ENCODE measurements at regions not wholly inside any gene's neighbourhood (a gene's known extent, or its start where the extent isn't known, plus 50 kb on each side); places are given as distances from the start of the nearest gene placed in this dataset.
"Not testable (repeated sequence)": the region's sequence is repeated elsewhere in the genome, so short reads cannot be mapped to it uniquely, and the experiment has no call there.

- H3K27me3 ChIP-seq (ENCODE audit: control insufficient read depth, insufficient read depth, low read length): no peaks in the 10 kb centered on the region
- no peak overlapping the region for H3K4me3 ChIP-seq (ENCODE audit: insufficient read depth, low read depth, low read length)
- DNase-seq: no peak
- no peaks in the 10 kb centered on the region for H3K36me3 ChIP-seq (replicated peaks; ENCODE audit: control insufficient read depth, insufficient read depth, low read length)
These were observed 515.4 kb upstream of the SOX11 start for GRCh38 chr2:5176764-5177163.

- DNase-seq: no peak
- no peaks in the 10 kb centered on the region for H3K36me3 ChIP-seq (replicated peaks; ENCODE audit: control insufficient read depth, insufficient read depth, low read length)
These were observed 509.2 kb upstream of the SOX11 start for GRCh38 chr2:5183031-5183430.

DNA sequence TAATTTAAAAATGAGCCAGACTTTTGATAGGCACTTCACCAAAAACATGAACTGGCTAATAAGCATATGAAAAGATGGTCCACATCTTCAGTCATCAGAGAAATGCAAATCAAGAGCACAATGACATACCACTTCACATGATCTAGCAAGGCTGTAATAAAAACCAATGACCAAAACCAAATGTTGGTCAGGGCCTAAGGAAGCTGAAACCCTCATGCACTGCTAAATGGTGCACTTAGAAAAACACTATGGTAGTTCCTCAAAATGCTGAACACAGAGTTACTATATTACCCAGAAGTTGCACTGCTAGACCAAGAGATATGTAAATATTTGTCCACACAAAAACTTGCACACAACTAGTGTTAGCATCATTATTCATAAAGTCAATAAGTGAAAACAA is 504.9 kb upstream of the SOX11 start:
- Histone ChIP-seq H3K36me3 (replicated peaks; ENCODE audit: control insufficient read depth, insufficient read depth, low read length) (no peaks in the 10 kb centered on the region), H3K27me3 (ENCODE audit: control insufficient read depth, insufficient read depth, low read length) (no peaks in the 10 kb centered on the region), H3K4me3 (ENCODE audit: insufficient read depth, low read depth, low read length) (no peak overlapping the region)
- no peak for DNase-seq

More at GRCh38 chr2:5183031-5183430, 509.2 kb upstream of the SOX11 start:
- no peaks in the 10 kb centered on the region for H3K27me3 ChIP-seq (ENCODE audit: control insufficient read depth, insufficient read depth, low read length)
- H3K4me3 ChIP-seq (ENCODE audit: insufficient read depth, low read depth, low read length): no peak overlapping the region

DNA sequence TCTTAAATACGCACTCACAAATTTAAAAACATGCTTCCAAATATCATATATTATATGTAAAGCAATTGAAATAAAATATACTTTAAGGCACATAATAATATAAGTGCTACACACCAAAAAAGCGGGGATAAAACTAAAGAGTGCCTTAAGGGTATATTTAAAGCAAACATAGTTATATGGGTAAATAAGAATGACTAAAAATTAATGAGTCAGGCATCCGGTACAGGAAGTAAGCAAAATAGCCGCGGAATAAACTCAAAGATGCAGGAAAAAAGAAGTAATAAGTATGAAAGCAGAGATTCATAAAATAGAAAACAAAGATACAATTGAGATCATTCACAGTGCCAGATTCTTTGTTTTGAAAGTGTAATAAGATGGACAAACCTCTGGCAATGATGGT is 503.5 kb upstream of the SOX11 start:
- Histone ChIP-seq H3K27me3 (ENCODE audit: control insufficient read depth, insufficient read depth, low read length) (no peaks in the 10 kb centered on the region), H3K4me3 (ENCODE audit: insufficient read depth, low read depth, low read length) (no peak overlapping the region), H3K36me3 (replicated peaks; ENCODE audit: control insufficient read depth, insufficient read depth, low read length) (no peaks in the 10 kb centered on the region)
- no peak for DNase-seq

DNA sequence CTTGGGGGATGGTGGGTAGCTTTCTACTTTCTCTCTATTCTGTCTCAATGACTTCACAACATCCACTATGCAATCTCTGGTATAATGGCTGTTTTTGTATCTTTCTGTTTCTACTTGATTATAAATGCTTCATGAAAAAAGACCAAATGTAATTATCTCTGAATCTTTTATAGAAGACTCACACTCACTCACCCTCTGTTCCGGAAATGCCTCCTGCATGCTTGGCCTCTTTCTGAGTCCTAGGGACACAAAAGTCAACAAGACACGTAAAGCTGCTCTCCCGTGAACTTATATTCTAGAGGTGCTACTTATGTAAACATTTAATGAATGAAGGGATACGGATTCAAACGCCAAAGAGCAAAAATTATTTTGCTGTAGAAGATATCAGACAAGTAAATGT is 502.2 kb upstream of the SOX11 start:
- Histone ChIP-seq H3K4me3 (ENCODE audit: insufficient read depth, low read depth, low read length) (no peak overlapping the region), H3K36me3 (replicated peaks; ENCODE audit: control insufficient read depth, insufficient read depth, low read length) (no peaks in the 10 kb centered on the region)

DNA sequence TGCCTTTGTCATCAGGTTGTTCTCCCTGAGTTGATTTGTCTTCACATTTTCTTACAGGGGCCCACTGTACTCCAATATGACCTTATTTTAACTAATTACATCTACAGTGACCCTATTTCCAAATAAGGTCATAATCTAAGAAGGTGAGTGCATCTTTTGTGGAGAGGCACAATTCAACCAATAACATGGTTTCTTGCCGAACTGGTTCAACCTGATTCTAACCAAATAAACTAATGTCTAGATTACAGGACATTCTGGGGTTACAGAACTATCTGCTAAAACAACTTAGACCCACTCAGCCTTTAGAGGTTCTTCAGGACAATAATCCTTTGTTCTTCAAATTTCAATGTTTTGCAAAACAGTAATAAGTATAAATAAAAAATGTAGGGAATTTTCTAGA is 496.5 kb upstream of the SOX11 start:
- no peak for DNase-seq
- Histone ChIP-seq H3K4me3 (ENCODE audit: insufficient read depth, low read depth, low read length) (no peak overlapping the region), H3K36me3 (replicated peaks; ENCODE audit: control insufficient read depth, insufficient read depth, low read length) (no peaks in the 10 kb centered on the region), H3K27me3 (ENCODE audit: control insufficient read depth, insufficient read depth, low read length) (no peaks in the 10 kb centered on the region)

More for the DNA sequence above, 502.2 kb upstream of the SOX11 start:
- H3K27me3 ChIP-seq (ENCODE audit: control insufficient read depth, insufficient read depth, low read length): no peaks in the 10 kb centered on the region
- DNase-seq: no peak

- no peaks in the 10 kb centered on the region for H3K27me3 ChIP-seq (ENCODE audit: control insufficient read depth, insufficient read depth, low read length)
- H3K4me3 ChIP-seq (ENCODE audit: insufficient read depth, low read depth, low read length): no peak overlapping the region
- no peak for DNase-seq
- H3K36me3 ChIP-seq (replicated peaks; ENCODE audit: control insufficient read depth, insufficient read depth, low read length): no peaks in the 10 kb centered on the region
These were observed 488.9 kb upstream of the SOX11 start for GRCh38 chr2:5203134-5203755.

DNA sequence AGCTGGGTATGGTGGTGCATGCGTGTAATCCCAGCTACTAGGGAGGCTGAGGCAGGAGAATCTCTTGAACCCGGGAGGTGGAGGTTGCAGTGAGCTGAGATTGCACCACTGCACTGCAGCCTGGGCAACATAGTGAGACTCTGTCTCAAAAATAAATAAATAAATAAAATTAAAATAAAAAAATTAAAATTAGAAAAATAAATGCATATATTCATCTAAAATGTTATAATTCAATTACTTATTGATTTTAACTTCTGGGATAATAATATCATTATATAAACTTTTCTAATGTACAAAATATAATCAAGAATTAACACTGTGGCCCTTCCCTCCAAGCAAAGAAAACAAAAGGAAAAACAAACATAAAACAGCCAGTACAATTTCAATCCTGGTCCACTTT is 485.4 kb upstream of the SOX11 start:
- not testable (repeated sequence) for H3K4me3 ChIP-seq (ENCODE audit: insufficient read depth, low read depth, low read length); H3K36me3 ChIP-seq (replicated peaks; ENCODE audit: control insufficient read depth, insufficient read depth, low read length); DNase-seq; H3K27me3 ChIP-seq (ENCODE audit: control insufficient read depth, insufficient read depth, low read length)

- DNase-seq: no peak
- H3K27me3 ChIP-seq (ENCODE audit: control insufficient read depth, insufficient read depth, low read length): no peaks in the 10 kb centered on the region
These were observed 476.1 kb upstream of the SOX11 start for GRCh38 chr2:5215989-5216607.

DNA sequence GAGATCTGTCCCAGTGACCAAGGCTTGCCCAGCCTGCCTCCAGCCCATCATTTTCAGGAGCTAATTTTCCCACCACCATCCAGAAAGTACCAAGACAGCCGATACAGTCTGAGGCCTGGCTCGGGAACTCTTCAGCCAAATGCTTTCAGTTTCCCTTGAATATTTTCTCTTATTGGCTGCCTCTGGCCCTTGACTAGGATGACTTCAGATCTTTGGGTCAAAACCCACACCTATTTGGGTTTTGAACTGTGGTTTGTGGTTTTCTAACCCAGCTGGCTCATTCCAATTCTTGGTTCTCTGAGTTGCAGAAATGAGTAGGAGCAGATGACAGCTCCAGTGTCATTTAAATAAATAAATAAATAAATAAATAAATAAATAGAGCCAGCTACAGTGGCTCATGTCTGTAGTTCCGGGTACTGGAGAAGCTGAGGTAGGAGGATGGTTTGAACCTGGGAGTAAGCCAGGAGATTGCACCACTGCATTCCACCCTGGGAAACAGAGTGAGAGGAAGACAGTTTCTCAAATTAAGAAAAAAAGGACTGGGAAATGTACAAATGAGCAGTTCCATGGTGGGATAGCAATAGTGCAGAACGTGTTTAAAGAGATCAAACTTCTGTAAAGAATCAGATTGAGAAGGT is 465.0 kb upstream of the SOX11 start:
- Histone ChIP-seq H3K36me3 (replicated peaks; ENCODE audit: control insufficient read depth, insufficient read depth, low read length) (no peaks in the 10 kb centered on the region), H3K27me3 (ENCODE audit: control insufficient read depth, insufficient read depth, low read length) (no peaks in the 10 kb centered on the region), H3K4me3 (ENCODE audit: insufficient read depth, low read depth, low read length) (no peak overlapping the region)
- no peak for DNase-seq

More at GRCh38 chr2:5215989-5216607, 476.1 kb upstream of the SOX11 start:
- no peak overlapping the region for H3K4me3 ChIP-seq (ENCODE audit: insufficient read depth, low read depth, low read length)
- H3K36me3 ChIP-seq (replicated peaks; ENCODE audit: control insufficient read depth, insufficient read depth, low read length): no peaks in the 10 kb centered on the region

DNA sequence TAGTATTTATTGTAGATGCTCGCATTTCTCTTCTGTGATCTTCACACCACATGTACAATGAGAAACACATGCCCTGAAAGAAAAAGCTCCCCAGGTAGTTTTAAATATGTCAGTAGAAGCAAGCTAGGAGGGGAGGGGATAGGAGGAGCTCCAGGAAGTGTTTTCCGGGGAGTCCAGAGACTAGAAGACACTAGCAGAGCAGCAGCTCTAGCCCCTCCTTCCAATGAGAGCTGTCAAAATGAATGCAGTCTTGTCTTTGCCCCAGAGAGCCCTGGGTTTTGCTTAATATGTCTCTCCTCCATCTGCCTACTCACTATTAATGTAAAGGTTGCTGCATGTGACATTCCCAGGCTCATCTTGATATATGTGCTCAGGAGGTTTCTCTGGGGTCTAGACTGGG is 462.6 kb upstream of the SOX11 start:
- DNase-seq: no peak
- Histone ChIP-seq H3K27me3 (ENCODE audit: control insufficient read depth, insufficient read depth, low read length) (no peaks in the 10 kb centered on the region), H3K4me3 (ENCODE audit: insufficient read depth, low read depth, low read length) (no peak overlapping the region), H3K36me3 (replicated peaks; ENCODE audit: control insufficient read depth, insufficient read depth, low read length) (no peaks in the 10 kb centered on the region)

DNA sequence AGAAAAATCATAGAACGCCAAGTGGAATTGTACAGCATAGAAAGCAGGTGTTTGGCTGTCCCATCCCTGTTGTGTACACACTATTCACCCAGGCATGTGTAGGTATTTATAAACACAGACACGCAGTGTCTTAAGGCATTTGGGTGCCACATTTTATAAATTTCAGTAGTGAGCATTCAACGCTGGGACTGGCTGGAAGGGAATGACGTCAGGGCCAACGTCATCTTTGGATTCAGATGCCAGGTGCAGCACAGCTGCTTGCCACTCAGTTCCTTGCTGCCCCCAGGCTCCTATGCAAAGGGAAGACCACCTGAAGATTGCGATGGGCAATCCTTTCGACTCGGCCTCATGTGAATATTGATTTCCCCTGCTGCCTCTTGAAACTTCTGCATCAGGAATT is 461.7 kb upstream of the SOX11 start:
- no peak overlapping the region for H3K4me3 ChIP-seq (ENCODE audit: insufficient read depth, low read depth, low read length)
- H3K27me3 ChIP-seq (ENCODE audit: control insufficient read depth, insufficient read depth, low read length): no peaks in the 10 kb centered on the region
- no peak for DNase-seq
- no peaks in the 10 kb centered on the region for H3K36me3 ChIP-seq (replicated peaks; ENCODE audit: control insufficient read depth, insufficient read depth, low read length)

DNA sequence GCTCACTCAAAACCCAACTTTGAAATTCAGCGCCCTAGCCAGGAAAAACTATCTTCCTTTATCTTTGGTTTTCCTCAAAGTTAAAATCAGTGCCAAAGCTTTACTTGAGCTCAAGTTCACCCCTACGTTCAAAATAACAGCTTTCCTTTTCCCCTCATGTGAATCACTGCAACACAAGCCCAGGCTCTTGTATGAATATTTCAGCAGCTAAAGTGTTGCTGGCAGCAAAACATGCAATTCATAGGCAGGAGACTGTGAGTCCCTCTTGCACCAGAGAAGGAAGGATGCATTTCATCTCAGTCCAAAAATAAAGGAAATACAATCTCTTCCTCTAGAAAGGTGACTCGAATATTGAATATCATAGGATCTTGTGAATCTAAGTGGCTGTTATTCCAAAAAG is 461.3 kb upstream of the SOX11 start:
- no peak for DNase-seq
- no peak overlapping the region for H3K4me3 ChIP-seq (ENCODE audit: insufficient read depth, low read depth, low read length)
- no peaks in the 10 kb centered on the region for H3K27me3 ChIP-seq (ENCODE audit: control insufficient read depth, insufficient read depth, low read length)
- no peaks in the 10 kb centered on the region for H3K36me3 ChIP-seq (replicated peaks; ENCODE audit: control insufficient read depth, insufficient read depth, low read length)

DNA sequence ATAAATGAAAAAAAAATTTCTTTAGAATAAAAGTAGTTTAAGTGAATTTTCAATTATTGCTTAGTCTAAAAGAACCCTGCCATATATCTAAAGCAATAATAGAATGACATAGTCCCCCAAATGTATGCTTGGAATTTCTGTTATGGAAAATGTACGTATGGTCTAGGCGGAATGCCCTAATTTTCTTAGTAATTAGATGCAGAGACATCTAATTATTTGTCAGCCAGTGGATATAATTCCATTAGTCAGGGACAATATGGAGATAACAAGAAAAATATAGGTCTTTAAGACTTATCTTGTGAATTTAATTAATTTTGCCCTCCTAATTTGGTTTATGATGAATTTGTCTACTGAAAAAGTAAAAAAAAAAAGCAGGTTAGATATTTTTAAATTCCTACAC is 460.9 kb upstream of the SOX11 start:
- no peak overlapping the region for H3K4me3 ChIP-seq (ENCODE audit: insufficient read depth, low read depth, low read length)
- H3K36me3 ChIP-seq (replicated peaks; ENCODE audit: control insufficient read depth, insufficient read depth, low read length): no peaks in the 10 kb centered on the region
- no peak for DNase-seq
- H3K27me3 ChIP-seq (ENCODE audit: control insufficient read depth, insufficient read depth, low read length): no peaks in the 10 kb centered on the region

DNA sequence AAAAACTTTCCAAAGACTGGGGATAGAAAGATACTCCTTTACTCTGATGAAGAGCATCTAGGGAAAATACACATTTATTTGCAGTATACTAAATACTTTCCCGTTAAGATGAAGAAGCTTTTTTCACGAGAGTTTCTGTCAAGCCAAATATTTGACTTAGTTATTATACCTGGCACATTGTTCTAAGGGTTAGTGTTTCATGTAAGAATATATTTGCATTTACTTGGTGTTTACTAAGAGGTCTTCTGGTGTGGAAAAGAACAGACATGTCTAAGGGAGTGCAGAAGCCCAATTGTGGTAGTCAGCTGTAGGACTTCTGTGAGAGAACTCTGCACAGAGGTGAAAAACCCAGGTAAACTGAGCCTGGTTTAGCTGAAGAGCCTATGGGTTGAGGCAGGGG is 457.6 kb upstream of the SOX11 start:
- no peak for DNase-seq
- Histone ChIP-seq H3K27me3 (ENCODE audit: control insufficient read depth, insufficient read depth, low read length) (no peaks in the 10 kb centered on the region), H3K4me3 (ENCODE audit: insufficient read depth, low read depth, low read length) (no peak overlapping the region), H3K36me3 (replicated peaks; ENCODE audit: control insufficient read depth, insufficient read depth, low read length) (no peaks in the 10 kb centered on the region)
